ENCODE measurements at regions not wholly inside any gene's neighbourhood (a gene's known extent, or its start where the extent isn't known, plus 50 kb on each side); places are given as distances from the start of the nearest gene placed in this dataset.

- no peaks in the 10 kb centered on the region for H3K27me3 ChIP-seq (ENCODE audit: insufficient read depth, low read depth)
- H4K20me1 ChIP-seq (ENCODE audit: insufficient read depth) = no peaks in the 10 kb centered on the region
- no peak overlapping the region for H3K9ac ChIP-seq
- no peaks in the 10 kb centered on the region for H3K79me2 ChIP-seq (ENCODE audit: insufficient read depth, low read depth)
- TF ChIP-seq, protein P1, sequence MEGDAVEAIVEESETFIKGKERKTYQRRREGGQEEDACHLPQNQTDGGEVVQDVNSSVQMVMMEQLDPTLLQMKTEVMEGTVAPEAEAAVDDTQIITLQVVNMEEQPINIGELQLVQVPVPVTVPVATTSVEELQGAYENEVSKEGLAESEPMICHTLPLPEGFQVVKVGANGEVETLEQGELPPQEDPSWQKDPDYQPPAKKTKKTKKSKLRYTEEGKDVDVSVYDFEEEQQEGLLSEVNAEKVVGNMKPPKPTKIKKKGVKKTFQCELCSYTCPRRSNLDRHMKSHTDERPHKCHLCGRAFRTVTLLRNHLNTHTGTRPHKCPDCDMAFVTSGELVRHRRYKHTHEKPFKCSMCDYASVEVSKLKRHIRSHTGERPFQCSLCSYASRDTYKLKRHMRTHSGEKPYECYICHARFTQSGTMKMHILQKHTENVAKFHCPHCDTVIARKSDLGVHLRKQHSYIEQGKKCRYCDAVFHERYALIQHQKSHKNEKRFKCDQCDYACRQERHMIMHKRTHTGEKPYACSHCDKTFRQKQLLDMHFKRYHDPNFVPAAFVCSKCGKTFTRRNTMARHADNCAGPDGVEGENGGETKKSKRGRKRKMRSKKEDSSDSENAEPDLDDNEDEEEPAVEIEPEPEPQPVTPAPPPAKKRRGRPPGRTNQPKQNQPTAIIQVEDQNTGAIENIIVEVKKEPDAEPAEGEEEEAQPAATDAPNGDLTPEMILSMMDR (conservative IDR thresholded peaks at IDR 0.05; ENCODE audit: low read depth, low read length) = no peak
- H2AFZ ChIP-seq (ENCODE audit: low read depth) = no peak overlapping the region
- H3K4me1 ChIP-seq (ENCODE audit: low read depth, poor library complexity, severe bottlenecking) = peaks cover 25% of the 10 kb centered on the region
- no peaks in the 10 kb centered on the region for H3K36me3 ChIP-seq (ENCODE audit: insufficient read depth)
- H3K4me2 ChIP-seq = no peak overlapping the region
- no peak overlapping the region for H3K4me3 ChIP-seq (IDR thresholded peaks at IDR 0.05; ENCODE audit: insufficient read depth, low read depth, low read length)
- H3K27ac ChIP-seq = no peak overlapping the region
These were observed 94.4 kb upstream of the INSIG1 start for GRCh38 chr7:155203059-155203881.

GRCh38 chr7:155203882-155204691 lies 93.6 kb upstream of the INSIG1 start:
- Histone ChIP-seq H4K20me1 (ENCODE audit: insufficient read depth) (no peaks in the 10 kb centered on the region), H3K27me3 (ENCODE audit: insufficient read depth, low read depth) (no peaks in the 10 kb centered on the region), H3K36me3 (ENCODE audit: insufficient read depth) (no peaks in the 10 kb centered on the region), H3K9ac (no peak overlapping the region), H3K4me2 (peak overlapping the region; percentile 75; the same call in 1 of the 2 replicates), H3K27ac (peak overlapping the region; percentile 99; the same call in 1 of the 2 replicates), H3K4me1 (ENCODE audit: low read depth, poor library complexity, severe bottlenecking) (peaks cover 25% of the 10 kb centered on the region), H3K79me2 (ENCODE audit: insufficient read depth, low read depth) (no peaks in the 10 kb centered on the region), H2AFZ (ENCODE audit: low read depth) (peak overlapping the region; percentile 41; the same call in 1 of the 2 replicates), H3K4me3 (IDR thresholded peaks at IDR 0.05; ENCODE audit: insufficient read depth, low read depth, low read length) (no peak overlapping the region)
- TF ChIP-seq, protein P1 (conservative IDR thresholded peaks at IDR 0.05; ENCODE audit: low read depth, low read length) = no peak

- no peaks in the 10 kb centered on the region for H3K36me3 ChIP-seq (ENCODE audit: insufficient read depth)
- no peak overlapping the region for H3K4me3 ChIP-seq (IDR thresholded peaks at IDR 0.05; ENCODE audit: insufficient read depth, low read depth, low read length)
- H3K4me1 ChIP-seq (ENCODE audit: low read depth, poor library complexity, severe bottlenecking) = peaks cover 25% of the 10 kb centered on the region
- TF ChIP-seq, protein P1 (conservative IDR thresholded peaks at IDR 0.05; ENCODE audit: low read depth, low read length) = no peak
- peak overlapping the region; percentile 94 for H3K9ac ChIP-seq
- peak overlapping the region; percentile 75; the same call in 1 of the 2 replicates for H3K4me2 ChIP-seq
- no peaks in the 10 kb centered on the region for H4K20me1 ChIP-seq (ENCODE audit: insufficient read depth)
- peak overlapping the region; percentile 99 for H3K27ac ChIP-seq
- H3K79me2 ChIP-seq (ENCODE audit: insufficient read depth, low read depth) = no peaks in the 10 kb centered on the region
- H2AFZ ChIP-seq (ENCODE audit: low read depth) = peak overlapping the region; percentile 41
- no peaks in the 10 kb centered on the region for H3K27me3 ChIP-seq (ENCODE audit: insufficient read depth, low read depth)
These were observed 92.8 kb upstream of the INSIG1 start for GRCh38 chr7:155204744-155205367.

All from KMS-11 (cell line).